ENCODE measurements at regions not wholly inside any gene's neighbourhood (a gene's known extent, or its start where the extent isn't known, plus 50 kb on each side); places are given as distances from the start of the nearest gene placed in this dataset.
A peak's percentile ranks its signal among the peaks of the same experiment; 100 is the strongest.

DNA sequence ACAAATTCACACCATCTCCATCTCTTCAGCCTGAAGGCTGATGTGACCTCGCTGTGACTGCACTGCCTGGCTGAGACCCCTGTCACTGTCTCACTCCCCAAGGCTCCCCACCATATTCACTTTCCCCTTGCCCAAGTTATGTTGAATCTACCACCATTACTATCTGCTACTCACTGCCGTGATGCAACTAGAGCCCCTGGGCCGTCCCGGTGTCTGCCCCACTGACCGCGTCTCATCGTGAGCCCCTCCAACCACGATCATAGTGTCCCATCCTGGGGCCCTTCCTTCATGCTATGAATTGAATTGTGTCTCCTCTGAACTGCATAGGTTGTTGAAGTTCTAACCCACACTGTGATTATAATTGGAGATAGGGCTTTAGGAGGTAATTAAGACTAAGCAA, 71.9 kb upstream of the CHST15 start:
- WGBS, 2 donors, result 89 to 97% methylated on average over 8 of the region's 8 CpGs
- Histone ChIP-seq H3K4me3 (no peak overlapping the region), H3K27ac (no peak overlapping the region), H3K4me1 (no peaks in the 10 kb centered on the region), H3K9me3 (no peaks in the 10 kb centered on the region), H3K27me3 (peaks cover 0 to 8% (median 0%) of the 10 kb centered on the region in 7 donors), H3K36me3 (no peaks in the 10 kb centered on the region)
- ATAC-seq (no peak), DNase-seq (no peak)
- TF ChIP-seq, protein P1, sequence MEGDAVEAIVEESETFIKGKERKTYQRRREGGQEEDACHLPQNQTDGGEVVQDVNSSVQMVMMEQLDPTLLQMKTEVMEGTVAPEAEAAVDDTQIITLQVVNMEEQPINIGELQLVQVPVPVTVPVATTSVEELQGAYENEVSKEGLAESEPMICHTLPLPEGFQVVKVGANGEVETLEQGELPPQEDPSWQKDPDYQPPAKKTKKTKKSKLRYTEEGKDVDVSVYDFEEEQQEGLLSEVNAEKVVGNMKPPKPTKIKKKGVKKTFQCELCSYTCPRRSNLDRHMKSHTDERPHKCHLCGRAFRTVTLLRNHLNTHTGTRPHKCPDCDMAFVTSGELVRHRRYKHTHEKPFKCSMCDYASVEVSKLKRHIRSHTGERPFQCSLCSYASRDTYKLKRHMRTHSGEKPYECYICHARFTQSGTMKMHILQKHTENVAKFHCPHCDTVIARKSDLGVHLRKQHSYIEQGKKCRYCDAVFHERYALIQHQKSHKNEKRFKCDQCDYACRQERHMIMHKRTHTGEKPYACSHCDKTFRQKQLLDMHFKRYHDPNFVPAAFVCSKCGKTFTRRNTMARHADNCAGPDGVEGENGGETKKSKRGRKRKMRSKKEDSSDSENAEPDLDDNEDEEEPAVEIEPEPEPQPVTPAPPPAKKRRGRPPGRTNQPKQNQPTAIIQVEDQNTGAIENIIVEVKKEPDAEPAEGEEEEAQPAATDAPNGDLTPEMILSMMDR (IDR thresholded peaks at IDR 0.05), result no peak
- intact Hi-C loops (cut with DNase I), result no loop called here

DNA sequence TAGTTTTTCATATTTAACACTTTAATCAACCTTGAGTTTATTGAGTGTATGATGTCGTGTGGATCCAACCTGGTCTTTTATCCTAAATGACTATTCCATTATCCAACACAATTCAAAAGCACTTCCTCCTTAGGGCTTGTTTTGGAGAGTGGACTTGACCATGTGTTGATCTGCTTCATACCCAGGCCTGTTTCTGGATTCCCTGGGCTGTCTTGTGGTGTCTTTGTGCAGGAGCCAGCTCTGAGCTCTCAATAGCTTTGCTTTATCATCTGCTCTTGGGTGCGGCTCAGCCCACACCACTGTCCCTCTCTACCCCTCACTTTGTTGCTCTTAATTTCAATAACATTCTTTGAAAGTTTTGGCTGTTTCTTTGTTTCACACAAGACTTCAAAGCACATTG, 70.9 kb upstream of the CHST15 start:
- Histone ChIP-seq H3K36me3 (no peaks in the 10 kb centered on the region), H3K4me1 (no peaks in the 10 kb centered on the region), H3K27ac (no peak overlapping the region), H3K27me3 (peaks cover 0 to 11% (median 0%) of the 10 kb centered on the region in 7 donors), H3K4me3 (no peak overlapping the region), H3K9me3 (no peaks in the 10 kb centered on the region)
- DNase-seq (no peak), ATAC-seq (peak in 1 of 8 donors; percentile 49)
- TF ChIP-seq, protein P1 (IDR thresholded peaks at IDR 0.05), result no peak
- intact Hi-C loops (cut with DNase I), result no loop called here
- WGBS, 2 donors, result 58 to 84% methylated on average over 2 of the region's 2 CpGs

DNA sequence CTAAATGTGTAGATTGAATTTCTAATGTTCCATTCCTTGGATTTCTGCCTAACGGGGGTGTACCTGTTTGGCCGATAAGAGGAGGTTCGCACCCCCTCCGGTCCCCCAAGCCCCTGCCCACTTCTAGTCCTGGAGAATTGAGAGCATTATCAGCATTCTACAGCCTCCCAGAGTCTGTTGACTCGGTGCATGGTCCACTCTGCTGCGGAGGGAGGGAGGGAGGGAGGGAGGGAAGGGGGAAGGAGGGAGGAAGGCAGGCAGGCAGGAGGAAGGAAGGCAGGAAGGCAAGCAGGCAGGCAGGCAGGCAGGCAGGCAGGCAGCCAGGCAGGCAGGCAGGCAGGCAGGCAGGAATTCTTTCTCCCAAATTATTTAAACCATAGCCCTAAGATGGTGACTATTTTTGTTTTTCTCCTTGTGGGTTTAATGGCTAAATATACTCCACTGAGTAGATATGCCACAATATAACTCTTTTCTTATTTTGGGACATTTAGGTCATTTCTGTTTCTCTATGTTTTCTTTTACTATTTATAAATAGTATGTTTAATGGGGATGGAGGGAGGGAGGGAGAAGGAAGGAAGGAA, 69.5 kb upstream of the CHST15 start:
- ATAC-seq (no peak), DNase-seq (no peak)
- peaks cover 0 to 11% (median 0%) of the 10 kb centered on the region in 7 donors for H3K27me3 ChIP-seq
- H3K4me1 ChIP-seq, result no peaks in the 10 kb centered on the region
- H3K27ac ChIP-seq, result no peak overlapping the region
- H3K36me3 ChIP-seq, result no peaks in the 10 kb centered on the region
- no peak overlapping the region for H3K4me3 ChIP-seq
- intact Hi-C loops (cut with DNase I), result no loop called here
- 51 to 79% methylated on average over 6 of the region's 6 CpGs for WGBS, 2 donors
- TF ChIP-seq, protein P1 (IDR thresholded peaks at IDR 0.05), result no peak
- no peaks in the 10 kb centered on the region for H3K9me3 ChIP-seq

DNA sequence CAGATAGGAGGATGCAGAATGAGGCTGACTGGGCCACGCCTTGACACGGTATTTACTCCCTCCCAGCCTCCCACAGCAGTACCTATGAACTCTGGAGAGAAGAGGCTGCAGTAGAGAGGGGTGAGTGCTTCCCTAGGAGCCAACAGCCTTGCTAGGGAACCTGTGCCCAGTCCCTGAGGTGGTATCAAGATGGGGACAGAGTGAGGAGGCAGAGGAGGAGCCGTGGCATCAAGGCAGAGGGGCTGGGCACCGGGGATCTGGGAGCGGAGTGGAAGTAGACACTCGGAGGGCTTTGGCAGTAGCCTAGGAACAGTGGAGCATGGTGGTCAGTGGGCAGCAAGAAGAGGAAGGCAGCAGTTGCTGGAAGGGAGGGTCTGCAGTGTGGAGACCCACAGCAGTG, 68.7 kb upstream of the CHST15 start:
- Histone ChIP-seq H3K27ac (no peak overlapping the region), H3K4me1 (peaks cover 5 to 7% (median 6%) of the 10 kb centered on the region in 9 donors), H3K27me3 (peaks cover 0 to 11% (median 0%) of the 10 kb centered on the region in 7 donors), H3K36me3 (no peaks in the 10 kb centered on the region), H3K4me3 (no peak overlapping the region), H3K9me3 (no peaks in the 10 kb centered on the region)
- 90 to 93% methylated on average over 6 of the region's 6 CpGs for WGBS, 2 donors
- DNase-seq, result no peak
- no peak for ATAC-seq
- TF ChIP-seq, protein P1 (IDR thresholded peaks at IDR 0.05), result no peak
- intact Hi-C loops (cut with DNase I), result no loop called here

Data from heart right ventricle (tissue), 16 donors.